NT2/D1 (cell line): ENCODE measurements at regions not wholly inside any gene's neighbourhood (a gene's known extent, or its start where the extent isn't known, plus 50 kb on each side); places are given as distances from the start of the nearest gene placed in this dataset.
"Not testable (repeated sequence)": the region's sequence is repeated elsewhere in the genome, so short reads cannot be mapped to it uniquely, and the experiment has no call there.

Source experiments
- SUZ12 ChIP-seq: IDR thresholded peaks from 2 replicates; pipeline ENCODE4 v1.6.1; 2011; ENCODE audit not compliant: insufficient read length, insufficient read depth; ENCODE audit errors: extremely low read depth
- YY1 ChIP-seq: IDR thresholded peaks from 2 replicates; pipeline ENCODE4 v1.6.1; 2011; ENCODE audit not compliant: insufficient read length, insufficient read depth

DNA sequence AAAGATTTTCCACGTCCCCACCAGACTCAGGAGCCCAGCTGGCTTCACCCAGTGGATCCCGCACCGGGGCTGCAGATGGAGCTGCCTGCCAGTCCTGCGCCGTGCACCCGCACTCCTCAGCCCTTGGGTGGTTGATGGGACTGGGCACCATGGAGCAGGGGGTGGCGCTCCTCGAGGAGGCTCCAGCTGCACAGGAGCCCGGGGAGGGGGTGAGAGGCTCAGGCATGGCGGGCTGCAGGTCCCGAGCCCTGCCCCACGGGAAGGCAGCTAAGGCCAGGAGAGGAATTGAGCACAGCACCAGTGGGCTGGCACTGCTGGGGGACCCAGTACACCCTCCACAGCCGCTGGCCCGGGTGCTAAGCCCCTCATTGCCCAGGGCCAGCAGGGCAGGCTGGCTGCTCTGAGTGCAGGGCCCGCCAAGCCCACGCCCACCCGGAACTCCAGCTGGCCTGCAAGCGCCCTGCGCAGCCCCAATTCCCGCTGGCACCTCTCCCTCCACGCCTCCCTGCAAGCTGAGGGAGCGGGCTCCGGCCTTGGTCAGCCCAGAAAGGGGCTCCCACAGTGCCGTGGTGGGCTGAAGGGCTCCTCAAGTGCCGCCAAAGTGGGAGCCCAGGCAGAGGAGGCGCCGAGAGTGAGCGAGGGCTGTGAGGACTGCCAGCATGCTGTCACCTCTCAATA lies 1800.9 kb downstream of the OLFM4 start:
- TF ChIP-seq YY1, SUZ12: not testable (repeated sequence)
